ENCODE measurements at regions not wholly inside any gene's neighbourhood (a gene's known extent, or its start where the extent isn't known, plus 50 kb on each side); places are given as distances from the start of the nearest gene placed in this dataset.

GRCh38 chr12:78431931-78432330 lies 432.6 kb upstream of the SYT1 start:
- Histone ChIP-seq H3K36me3 (no peaks in the 10 kb centered on the region), H3K27me3 (no peaks in the 10 kb centered on the region), H3K4me1 (no peaks in the 10 kb centered on the region), H3K4me3 (no peak overlapping the region), H3K9me3 (no peaks in the 10 kb centered on the region), H3K27ac (no peak overlapping the region)
- DNase-seq (ENCODE audit: low spot score in 2 of 2) = no peak
- TF ChIP-seq POLR2A (IDR thresholded peaks at IDR 0.05) = no peak
- no peak for TF ChIP-seq EP300 (IDR thresholded peaks at IDR 0.05)
- TF ChIP-seq CTCF (IDR thresholded peaks at IDR 0.05) = no peak

GRCh38 chr12:78439666-78440065 lies 424.9 kb upstream of the SYT1 start:
- Histone ChIP-seq H3K9me3 (peaks cover 0 to 19% (median 0%) of the 10 kb centered on the region in 4 donors), H3K4me3 (no peak overlapping the region), H3K27ac (no peak overlapping the region), H3K36me3 (no peaks in the 10 kb centered on the region), H3K4me1 (no peaks in the 10 kb centered on the region), H3K27me3 (no peaks in the 10 kb centered on the region)
- TF ChIP-seq EP300 (IDR thresholded peaks at IDR 0.05) (no peak), CTCF (IDR thresholded peaks at IDR 0.05) (no peak), POLR2A (IDR thresholded peaks at IDR 0.05) (no peak)
- WGBS, 2 donors = 58% methylated on average over 4 to 5 of the region's 5 CpGs
- no peak for DNase-seq (ENCODE audit: low spot score in 2 of 2)

GRCh38 chr12:78441737-78442453 lies 422.7 kb upstream of the SYT1 start:
- DNase-seq (ENCODE audit: low spot score in 2 of 2) = no peak
- H3K4me3 ChIP-seq = no peak overlapping the region
- no peak overlapping the region for H3K27ac ChIP-seq
- no peaks in the 10 kb centered on the region for H3K36me3 ChIP-seq
- WGBS, 2 donors = 69 to 71% methylated on average over 3 of the region's 3 CpGs
- H3K4me1 ChIP-seq = no peaks in the 10 kb centered on the region
- TF ChIP-seq POLR2A (IDR thresholded peaks at IDR 0.05) = no peak
- no peak for TF ChIP-seq CTCF (IDR thresholded peaks at IDR 0.05)
- TF ChIP-seq EP300 (IDR thresholded peaks at IDR 0.05) = no peak
- H3K27me3 ChIP-seq = no peaks in the 10 kb centered on the region
- H3K9me3 ChIP-seq = peaks cover 0 to 19% (median 0%) of the 10 kb centered on the region in 4 donors

GRCh38 chr12:78442454-78442801 lies 422.1 kb upstream of the SYT1 start:
- 40 to 48% methylated on average over 1 of the region's 1 CpG for WGBS, 2 donors
- no peaks in the 10 kb centered on the region for H3K4me1 ChIP-seq
- no peak for TF ChIP-seq EP300 (IDR thresholded peaks at IDR 0.05)
- no peak for TF ChIP-seq POLR2A (IDR thresholded peaks at IDR 0.05)
- no peak for TF ChIP-seq CTCF (IDR thresholded peaks at IDR 0.05)
- no peak overlapping the region for H3K4me3 ChIP-seq
- H3K9me3 ChIP-seq = peaks cover 0 to 19% (median 0%) of the 10 kb centered on the region in 4 donors
- H3K27me3 ChIP-seq = no peaks in the 10 kb centered on the region
- DNase-seq (ENCODE audit: low spot score in 2 of 2) = no peak
- H3K36me3 ChIP-seq = no peaks in the 10 kb centered on the region
- no peak overlapping the region for H3K27ac ChIP-seq

GRCh38 chr12:78446555-78446954 lies 418.0 kb upstream of the SYT1 start:
- no peak for DNase-seq (ENCODE audit: low spot score in 2 of 2)
- no peak overlapping the region for H3K27ac ChIP-seq
- H3K4me3 ChIP-seq = no peak overlapping the region
- no peaks in the 10 kb centered on the region for H3K36me3 ChIP-seq
- H3K27me3 ChIP-seq = no peaks in the 10 kb centered on the region
- 96% methylated on average over 2 of the region's 2 CpGs for WGBS, 2 donors
- no peak for TF ChIP-seq CTCF (IDR thresholded peaks at IDR 0.05)
- no peak for TF ChIP-seq EP300 (IDR thresholded peaks at IDR 0.05)
- no peak for TF ChIP-seq POLR2A (IDR thresholded peaks at IDR 0.05)
- no peaks in the 10 kb centered on the region for H3K9me3 ChIP-seq
- no peaks in the 10 kb centered on the region for H3K4me1 ChIP-seq
